NCI-H2196 treated with DMSO at 0.1 percent for 48 hours (cell line): ENCODE measurements at regions not wholly inside any gene's neighbourhood (a gene's known extent, or its start where the extent isn't known, plus 50 kb on each side); places are given as distances from the start of the nearest gene placed in this dataset.

ENCODE experiments used
- DNase-seq: peaks from one replicate; lab custom pipeline; 2025; ENCODE audit not compliant: unreplicated experiment; lab: John Stamatoyannopoulos, UW

DNA sequence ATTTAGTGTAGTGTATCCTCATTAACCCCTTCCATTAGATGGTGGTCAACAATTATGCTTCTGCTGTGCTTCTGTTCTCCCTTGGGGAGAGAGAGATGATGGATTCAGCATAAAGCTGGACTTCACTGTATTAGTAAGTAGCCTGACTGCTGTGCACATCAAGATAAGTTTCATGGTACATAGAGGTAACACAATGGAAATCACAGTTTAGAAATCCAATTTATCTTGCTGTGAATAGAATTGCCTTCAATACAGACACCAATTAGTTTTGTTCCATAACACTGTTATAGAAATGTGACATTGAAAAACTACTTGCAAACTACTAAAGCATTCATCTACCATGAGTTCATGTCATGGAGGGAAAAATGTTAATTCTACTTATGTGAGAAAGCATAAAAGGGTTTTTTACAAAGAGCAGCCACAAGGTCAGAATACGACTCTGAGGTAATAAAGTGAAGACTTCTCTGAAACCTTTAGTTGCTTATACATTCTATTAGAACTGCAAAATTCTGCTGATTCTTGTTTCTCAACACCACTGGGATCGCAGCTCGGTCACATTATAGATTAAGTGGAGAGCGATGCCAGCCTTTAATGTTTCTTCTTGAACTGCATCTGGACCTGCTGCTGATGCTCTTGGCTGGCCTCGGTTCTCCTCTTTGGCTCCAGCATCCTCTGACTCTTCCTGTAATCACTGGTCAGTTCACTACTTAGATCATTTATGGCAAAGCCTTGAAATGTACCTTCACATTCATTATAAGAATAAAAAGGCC lies 190.8 kb downstream of the ATP23 start:
- no peak for DNase-seq

- no peak for DNase-seq
Observed at GRCh38 chr12:58138424-58138823, 197.1 kb downstream of the ATP23 start.

DNA sequence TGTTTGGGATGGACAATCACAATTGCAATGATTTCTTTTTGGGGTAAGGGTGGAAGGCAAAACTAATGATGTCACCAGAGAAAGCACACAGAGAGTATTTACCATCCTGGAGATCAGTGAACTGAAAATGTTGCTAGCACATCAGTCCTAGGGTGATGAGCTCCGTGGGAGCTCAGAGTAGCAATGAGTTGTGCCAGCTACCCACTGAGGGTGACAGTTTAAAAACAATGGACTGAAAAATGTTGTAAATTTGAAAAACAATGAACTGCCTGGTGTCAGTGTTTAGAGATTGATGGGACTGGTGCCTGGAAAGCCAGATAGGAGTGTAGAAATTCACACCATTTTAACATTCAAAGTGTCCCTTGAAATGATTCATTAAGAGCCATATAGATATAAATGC lies 198.5 kb downstream of the ATP23 start:
- DNase-seq: no peak

GRCh38 chr12:58140395-58140794 lies 199.0 kb downstream of the ATP23 start:
- no peak for DNase-seq

- DNase-seq: no peak
Observed at GRCh38 chr12:58142991-58143390, 201.6 kb downstream of the ATP23 start.

- DNase-seq: no peak
Observed at GRCh38 chr12:58143498-58143995, 202.2 kb downstream of the ATP23 start.

GRCh38 chr12:58148405-58148804 lies 207.0 kb downstream of the ATP23 start:
- DNase-seq: no peak

DNA sequence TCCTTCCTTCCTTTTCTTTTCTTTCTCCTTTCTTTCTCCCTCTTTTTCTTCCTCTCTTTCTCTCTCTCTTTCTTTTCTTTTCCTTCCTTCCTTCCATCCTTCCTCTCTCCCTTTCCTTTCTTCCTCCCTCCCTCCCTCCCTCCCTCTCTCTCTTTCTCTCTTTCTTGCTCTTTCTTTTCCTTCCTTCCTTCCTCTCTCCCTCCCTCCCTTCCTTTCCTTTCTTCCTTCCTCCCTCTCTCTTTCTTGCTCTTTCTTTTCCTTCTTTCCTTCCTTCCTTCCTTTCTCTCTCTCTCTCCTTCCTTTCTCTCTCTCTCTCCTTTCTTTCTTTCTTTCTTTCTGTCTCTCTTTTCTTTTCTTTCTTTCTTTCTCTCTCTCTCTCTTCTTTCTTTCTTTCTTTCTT lies 207.6 kb downstream of the ATP23 start:
- no peak for DNase-seq

DNA sequence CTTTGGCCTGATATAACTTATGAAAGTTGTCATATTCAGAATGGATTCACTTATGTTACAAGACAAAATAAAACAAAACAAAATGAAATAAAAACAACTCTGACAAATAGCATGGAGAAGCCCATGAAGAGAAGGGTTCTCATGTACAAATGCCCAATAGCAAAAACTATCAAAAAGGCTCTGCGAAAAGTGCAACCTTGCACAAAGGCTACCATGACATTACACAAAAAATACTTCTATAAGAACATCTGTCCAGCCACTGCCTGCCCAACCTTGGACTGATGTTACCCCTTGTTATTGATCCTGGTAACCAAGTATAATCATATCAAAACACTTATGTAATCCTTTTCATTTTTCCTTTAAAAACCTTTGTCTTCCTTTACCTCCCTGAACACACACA lies 213.0 kb downstream of the ATP23 start:
- DNase-seq: no peak

DNA sequence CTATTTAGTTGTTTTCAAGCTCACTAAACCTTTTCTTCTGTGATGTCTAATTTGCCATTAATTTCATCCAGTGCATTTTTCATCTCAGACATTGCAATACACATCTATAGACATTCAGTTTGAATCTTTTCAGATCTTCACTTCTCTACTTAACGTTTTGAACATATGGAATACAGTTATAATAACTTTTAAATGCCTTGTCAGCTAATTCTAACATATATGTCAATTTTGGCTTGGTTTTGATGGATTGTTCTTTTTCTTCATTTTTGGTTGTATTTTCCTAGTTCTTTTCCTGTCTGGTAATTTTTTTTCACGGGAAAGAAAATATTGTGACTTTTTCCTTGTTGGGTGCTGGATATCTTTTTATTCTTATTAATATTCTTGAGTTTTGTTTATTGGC lies 215.3 kb downstream of the ATP23 start:
- no peak for DNase-seq

- no peak for DNase-seq
Observed at GRCh38 chr12:58159941-58160340, 218.6 kb downstream of the ATP23 start.

GRCh38 chr12:58161773-58162172 lies 220.4 kb downstream of the ATP23 start:
- no peak for DNase-seq

DNA sequence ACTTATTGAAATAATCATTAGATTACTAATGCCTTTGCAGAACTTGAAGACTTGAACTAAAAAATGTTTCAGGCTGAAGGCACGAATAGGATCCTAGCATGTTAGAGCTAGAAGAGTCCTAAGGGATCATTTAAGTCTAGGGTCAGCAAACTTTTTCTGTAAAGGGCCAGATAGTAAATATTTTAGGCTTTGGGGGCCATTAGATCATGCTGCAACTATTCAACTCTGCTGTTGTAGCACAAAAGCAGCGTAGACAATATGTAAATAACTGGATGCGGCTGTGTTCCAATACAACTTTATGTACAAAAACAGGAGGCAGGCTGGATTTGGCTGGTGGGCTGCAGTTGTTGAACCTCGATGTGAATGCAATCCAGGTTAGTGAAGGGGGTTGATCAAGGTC lies 221.7 kb downstream of the ATP23 start:
- no peak for DNase-seq

DNA sequence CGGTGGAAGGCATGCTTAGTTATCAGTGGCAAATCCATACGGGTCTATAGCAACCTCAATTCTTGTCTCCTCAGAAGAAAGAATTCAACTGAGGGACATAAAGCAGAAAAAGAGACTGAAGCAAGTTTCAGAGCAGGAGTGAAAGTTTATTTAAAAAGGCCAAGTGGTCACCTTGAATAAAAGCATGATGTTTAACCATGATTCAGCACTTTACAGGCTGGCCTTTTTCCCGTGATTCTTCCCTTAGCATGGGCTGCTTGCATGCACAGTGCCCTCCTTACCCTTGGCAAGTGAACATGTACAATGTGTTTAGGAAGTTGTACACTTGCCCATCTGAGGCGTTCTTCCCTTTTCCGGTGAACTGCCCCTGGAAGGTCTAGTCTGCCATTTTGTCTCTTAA lies 225.3 kb downstream of the ATP23 start:
- DNase-seq: no peak

- DNase-seq: no peak
Observed at GRCh38 chr12:58167622-58168021, 226.3 kb downstream of the ATP23 start.

DNA sequence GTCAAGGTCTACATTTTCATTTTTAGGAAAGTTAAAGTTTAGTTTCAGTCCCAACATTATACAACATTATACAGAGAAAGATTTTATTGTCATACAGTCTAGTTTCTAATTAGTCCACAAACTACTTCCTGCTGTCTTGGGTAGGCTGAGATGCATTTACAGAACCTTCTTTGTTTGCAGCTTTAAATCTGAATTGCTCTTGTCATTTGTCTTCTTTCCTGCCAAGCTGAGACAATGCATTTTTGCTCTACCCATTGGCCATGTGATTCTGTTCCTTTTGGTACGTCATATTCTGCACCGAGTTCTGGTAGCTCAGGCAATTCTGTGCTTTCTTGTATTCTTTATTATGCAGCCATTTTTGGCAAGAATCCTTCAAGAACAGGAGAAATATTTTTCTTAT lies 228.5 kb downstream of the ATP23 start:
- no peak for DNase-seq

- no peak for DNase-seq
Observed at GRCh38 chr12:58171914-58172313, 230.5 kb downstream of the ATP23 start.

GRCh38 chr12:58172433-58173073 lies 231.2 kb downstream of the ATP23 start:
- DNase-seq: no peak

GRCh38 chr12:58174316-58174715 lies 232.9 kb downstream of the ATP23 start:
- no peak for DNase-seq

DNA sequence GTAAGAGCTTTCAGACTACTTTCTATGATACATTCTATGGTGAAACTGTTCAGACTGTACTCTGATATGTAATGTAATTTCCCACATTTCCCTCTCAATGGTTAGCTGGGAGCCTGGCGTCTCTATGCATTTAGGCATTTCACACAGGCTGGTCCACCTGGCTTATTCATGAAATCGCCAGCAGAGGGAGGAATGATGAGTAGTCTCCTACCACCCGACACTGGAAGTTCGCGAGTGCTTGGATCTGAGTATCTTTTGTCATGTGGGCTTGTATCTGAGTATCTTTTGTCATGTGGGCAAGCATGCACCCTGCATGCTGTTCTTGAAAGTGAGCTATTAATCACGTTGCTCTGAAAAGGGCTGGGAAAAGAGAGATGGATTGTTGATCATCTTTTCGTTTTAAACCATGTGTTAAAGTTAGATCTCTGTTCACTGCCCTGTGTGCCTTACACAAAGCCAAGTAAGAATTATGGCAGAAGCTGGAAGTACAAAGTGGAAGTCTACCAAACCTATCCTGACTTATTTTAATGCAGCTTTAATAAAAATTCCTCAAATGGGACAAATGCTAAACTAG lies 235.0 kb downstream of the ATP23 start:
- no peak for DNase-seq

DNA sequence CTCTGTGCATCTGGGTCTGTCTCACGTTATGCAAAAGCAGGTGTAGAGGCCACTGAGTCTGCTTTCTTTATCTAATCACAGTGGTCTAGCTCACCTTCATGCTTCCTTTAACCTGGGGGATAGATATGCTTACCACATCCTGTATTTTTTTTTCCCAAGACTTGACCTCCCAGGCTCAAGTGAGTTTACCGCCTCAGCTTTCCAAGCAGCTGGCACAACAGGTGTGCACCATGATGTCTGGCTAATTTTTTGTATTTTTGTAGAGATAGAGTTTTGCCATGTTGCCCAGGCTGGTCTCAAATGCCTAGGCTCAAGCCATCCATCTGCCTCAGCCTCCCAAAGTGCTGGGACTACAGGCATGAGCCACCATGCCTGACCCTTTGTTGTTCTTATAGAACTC lies 236.0 kb downstream of the ATP23 start:
- DNase-seq: no peak

DNA sequence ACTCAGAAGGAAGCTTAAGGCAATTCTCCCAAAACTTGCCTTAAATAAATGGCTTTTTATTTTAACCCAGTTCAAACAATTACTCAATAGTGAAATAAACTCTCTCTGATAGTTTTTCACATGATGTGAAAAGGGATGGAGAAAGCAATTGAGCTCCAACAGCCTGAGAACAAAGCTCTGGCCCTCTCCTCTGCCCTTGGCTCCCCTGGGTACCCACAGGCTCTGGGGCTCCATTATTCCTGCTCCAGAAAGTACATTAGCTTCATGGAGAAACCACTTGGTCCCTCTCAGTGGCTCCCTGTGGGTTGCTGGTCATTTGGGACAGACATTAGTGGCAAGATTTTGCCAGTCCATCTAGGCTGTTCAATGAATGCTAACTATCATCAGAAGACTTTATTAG lies 242.8 kb downstream of the ATP23 start:
- DNase-seq: no peak
